ENCODE measurements at regions not wholly inside any gene's neighbourhood (a gene's known extent, or its start where the extent isn't known, plus 50 kb on each side); places are given as distances from the start of the nearest gene placed in this dataset.

GRCh38 chr6:44593539-44593944 is 206.0 kb downstream of the CDC5L start:
- no peak for DNase-seq
- TF ChIP-seq POLR2A (IDR thresholded peaks at IDR 0.05) (no peak), CTCF (IDR thresholded peaks at IDR 0.05) (no peak), EP300 (IDR thresholded peaks at IDR 0.05) (no peak)
- Histone ChIP-seq H3K36me3 (no peaks in the 10 kb centered on the region), H3K9me3 (no peaks in the 10 kb centered on the region), H3K4me1 (ENCODE audit: insufficient read depth) (no peaks in the 10 kb centered on the region), H3K27me3 (no peaks in the 10 kb centered on the region), H3K4me3 (no peak overlapping the region), H3K27ac (no peak overlapping the region)
- intact Hi-C loops (cut with DNase I), result no loop called here
- 14 to 28% (median 16%) methylated on average over 2 of the region's 2 CpGs for WGBS, 3 donors

GRCh38 chr6:44594481-44594880 is 207.0 kb downstream of the CDC5L start:
- H3K4me1 ChIP-seq (ENCODE audit: insufficient read depth), result no peaks in the 10 kb centered on the region
- DNase-seq, result no peak
- WGBS, 3 donors, result 8 to 20% (median 8%) methylated on average over 4 of the region's 4 CpGs
- no peak overlapping the region for H3K4me3 ChIP-seq
- H3K27me3 ChIP-seq, result no peaks in the 10 kb centered on the region
- H3K9me3 ChIP-seq, result no peaks in the 10 kb centered on the region
- H3K36me3 ChIP-seq, result no peaks in the 10 kb centered on the region
- TF ChIP-seq CTCF (IDR thresholded peaks at IDR 0.05) (no peak), POLR2A (IDR thresholded peaks at IDR 0.05) (no peak), EP300 (IDR thresholded peaks at IDR 0.05) (no peak)
- intact Hi-C loops (cut with DNase I), result no loop called here
- no peak overlapping the region for H3K27ac ChIP-seq

GRCh38 chr6:44598679-44599078 is 211.2 kb downstream of the CDC5L start:
- WGBS, 3 donors, result 75 to 84% (median 75%) methylated on average over 5 of the region's 5 CpGs

GRCh38 chr6:44599672-44600071 is 212.2 kb downstream of the CDC5L start:
- no peak for DNase-seq
- Histone ChIP-seq H3K36me3 (no peaks in the 10 kb centered on the region), H3K4me1 (ENCODE audit: insufficient read depth) (no peaks in the 10 kb centered on the region), H3K9me3 (no peaks in the 10 kb centered on the region), H3K4me3 (no peak overlapping the region), H3K27ac (no peak overlapping the region), H3K27me3 (no peaks in the 10 kb centered on the region)
- TF ChIP-seq CTCF (IDR thresholded peaks at IDR 0.05), result no peak
- TF ChIP-seq EP300 (IDR thresholded peaks at IDR 0.05), result no peak
- intact Hi-C loops (cut with DNase I), result no loop called here
- WGBS, 3 donors, result 72 to 89% (median 89%) methylated on average over 3 of the region's 3 CpGs

More at GRCh38 chr6:44598679-44599078, 211.2 kb downstream of the CDC5L start:
- intact Hi-C loops (cut with DNase I), result no loop called here
- H3K36me3 ChIP-seq, result no peaks in the 10 kb centered on the region
- H3K9me3 ChIP-seq, result no peaks in the 10 kb centered on the region
- no peak overlapping the region for H3K27ac ChIP-seq
- no peak overlapping the region for H3K4me3 ChIP-seq
- no peak for DNase-seq
- no peaks in the 10 kb centered on the region for H3K4me1 ChIP-seq (ENCODE audit: insufficient read depth)
- no peaks in the 10 kb centered on the region for H3K27me3 ChIP-seq
- TF ChIP-seq EP300 (IDR thresholded peaks at IDR 0.05) (no peak), POLR2A (IDR thresholded peaks at IDR 0.05) (no peak), CTCF (IDR thresholded peaks at IDR 0.05) (no peak)
